ENCODE measurements at regions not wholly inside any gene's neighbourhood (a gene's known extent, or its start where the extent isn't known, plus 50 kb on each side); places are given as distances from the start of the nearest gene placed in this dataset.
"Not testable (repeated sequence)": the region's sequence is repeated elsewhere in the genome, so short reads cannot be mapped to it uniquely, and the experiment has no call there.

DNA sequence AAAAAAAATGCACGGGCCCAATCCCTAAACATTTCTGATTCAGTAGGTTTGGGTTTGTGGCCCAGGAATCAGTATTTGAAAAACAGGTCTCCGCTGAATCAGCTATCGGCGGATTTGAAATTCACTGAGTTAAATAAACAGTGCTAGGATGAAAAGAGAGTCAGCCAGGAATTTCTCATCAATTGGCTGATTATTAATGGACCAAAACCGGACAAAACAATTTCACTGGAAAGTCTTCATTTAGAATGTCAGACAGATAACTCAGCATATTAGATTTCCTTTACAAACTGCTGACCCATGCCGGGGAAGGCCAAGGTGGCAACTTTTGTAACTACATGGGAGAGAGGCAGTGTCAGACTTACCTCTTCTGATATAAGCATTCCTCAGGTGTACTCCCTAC lies 99.4 kb upstream of the LSM6 start:
- no peak for DNase-seq (ENCODE audit: low read depth, low spot score)

DNA sequence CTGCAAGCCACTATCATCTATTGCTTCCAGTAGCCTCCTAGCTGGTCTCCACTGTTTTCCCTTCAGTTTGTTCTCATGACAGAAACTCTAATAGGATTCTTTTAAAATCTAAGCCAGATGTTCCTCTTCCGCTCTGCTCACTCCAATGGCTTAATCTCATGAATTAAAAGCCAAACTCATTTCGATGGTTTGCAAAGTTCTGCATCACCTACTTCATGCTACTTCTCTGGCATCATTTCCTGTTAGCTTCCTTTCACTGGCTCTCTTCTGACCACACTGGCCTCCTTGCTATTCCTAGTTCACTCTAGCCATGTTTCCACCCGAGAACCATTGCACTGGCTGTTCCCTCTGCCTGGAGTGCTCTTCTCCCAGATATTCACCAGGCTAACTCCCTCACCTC lies 102.0 kb upstream of the LSM6 start:
- DNase-seq (ENCODE audit: low read depth, low spot score): no peak

DNA sequence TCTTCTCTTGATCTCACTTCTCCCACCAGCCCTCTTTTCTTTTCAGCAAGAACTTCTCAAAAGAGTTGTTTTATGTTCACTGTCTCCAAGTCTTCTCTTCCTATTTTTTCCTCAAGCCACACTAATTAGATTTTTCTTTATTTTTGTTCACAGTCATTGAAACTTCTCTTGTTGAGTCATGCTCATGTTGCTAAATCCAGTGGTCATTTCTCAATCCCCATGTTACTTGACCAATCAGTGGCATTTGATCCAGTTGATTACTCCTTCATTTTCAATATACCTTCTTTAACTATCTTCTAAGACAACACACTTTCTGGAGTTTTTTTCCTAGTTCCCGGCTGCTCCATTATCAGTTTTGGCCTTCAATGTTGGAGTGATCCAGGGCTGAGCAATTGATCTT lies 103.1 kb upstream of the LSM6 start:
- no peak for DNase-seq (ENCODE audit: low read depth, low spot score)

DNA sequence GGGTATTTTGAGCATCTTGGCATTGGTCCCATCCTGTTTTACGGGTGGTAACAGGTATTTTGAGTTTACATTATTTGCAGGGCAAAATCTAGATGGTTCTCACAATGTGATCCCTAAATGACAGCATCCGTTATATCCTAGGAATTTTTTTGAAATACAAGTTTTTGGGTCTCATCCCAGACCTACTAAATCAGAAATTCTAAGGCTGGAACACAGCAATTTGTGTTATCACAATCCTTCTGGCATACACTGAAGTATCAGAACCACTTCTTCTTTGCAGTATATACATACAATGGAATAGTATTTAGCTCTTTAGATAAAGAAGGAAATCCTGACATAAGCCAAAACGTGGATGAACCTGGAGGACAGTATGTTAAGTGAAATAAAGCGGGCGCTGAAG lies 104.1 kb upstream of the LSM6 start:
- no peak for DNase-seq (ENCODE audit: low read depth, low spot score)

DNA sequence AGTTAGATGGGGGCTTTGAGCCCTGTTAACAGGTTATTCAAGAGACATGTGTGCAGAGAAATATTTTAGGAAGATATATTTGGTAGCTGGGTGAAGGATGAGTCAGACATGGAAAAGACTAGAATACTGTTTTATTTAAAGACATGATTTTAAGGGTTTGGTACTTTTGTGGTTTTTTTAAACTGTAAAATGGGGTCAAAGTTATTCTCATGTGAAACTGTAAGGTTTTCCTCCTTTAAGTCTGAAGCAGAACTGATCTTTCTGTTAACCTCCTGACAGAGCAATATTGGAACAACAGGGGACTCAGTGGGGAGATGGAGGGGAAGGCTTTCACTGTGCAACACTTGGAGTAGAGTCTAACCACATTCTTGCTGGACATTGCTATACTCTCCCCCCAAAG lies 112.4 kb upstream of the LSM6 start:
- no peak for DNase-seq (ENCODE audit: low read depth, low spot score)

DNA sequence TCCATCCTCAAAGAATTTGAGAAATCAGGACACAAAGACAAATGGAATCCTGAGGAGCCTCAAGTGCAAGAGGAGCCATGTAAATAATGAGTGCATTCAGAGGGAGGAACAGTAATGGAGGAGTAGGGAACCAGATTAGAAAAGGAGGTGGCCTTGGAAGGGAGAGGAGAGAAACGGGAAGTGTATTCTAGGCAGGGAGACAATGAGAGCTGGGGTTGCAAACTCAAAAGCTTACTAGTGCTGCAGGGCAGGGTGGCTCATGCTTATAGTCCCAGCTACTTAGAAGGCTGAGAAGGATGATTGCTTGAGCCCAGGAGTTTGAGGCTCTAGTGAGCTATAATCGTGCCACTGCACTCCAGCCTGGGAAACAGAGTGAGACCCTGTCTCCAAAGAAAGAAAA lies 113.2 kb upstream of the LSM6 start:
- no peak for DNase-seq (ENCODE audit: low read depth, low spot score)

DNA sequence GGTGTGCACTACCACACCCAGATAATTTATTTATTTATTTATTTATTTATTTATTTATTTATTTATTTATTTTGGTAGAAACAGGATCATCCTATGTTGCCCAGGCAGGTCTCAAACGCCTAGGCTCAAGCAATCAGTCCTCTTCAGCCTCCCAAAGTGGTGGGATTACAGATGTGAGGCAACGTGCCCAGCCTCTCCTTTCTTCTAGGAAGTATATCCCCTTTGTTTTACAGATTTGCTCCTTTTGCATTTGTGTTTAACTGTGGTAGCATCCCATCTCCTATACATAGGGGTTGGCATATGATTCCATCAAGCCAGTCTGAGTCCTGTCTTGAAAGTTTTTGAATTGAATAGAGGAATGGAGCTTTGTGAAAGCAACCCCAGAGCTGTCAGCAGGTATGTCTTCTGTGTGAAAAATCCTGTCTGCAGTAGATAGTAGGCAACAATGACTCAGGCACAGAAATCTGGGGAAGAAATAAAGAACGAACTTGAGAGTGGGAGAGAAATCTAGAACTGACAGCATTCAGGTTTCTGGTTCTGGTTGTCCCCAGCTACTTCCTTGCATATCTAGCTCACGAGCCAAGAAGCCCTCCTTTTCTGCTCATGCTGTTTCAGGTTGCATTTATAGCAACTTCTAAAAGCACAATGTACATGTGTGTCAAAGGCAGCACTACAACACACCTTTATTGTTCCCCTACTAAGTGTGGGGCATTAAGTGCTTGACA lies 113.7 kb upstream of the LSM6 start:
- DNase-seq (ENCODE audit: low read depth, low spot score): no peak

DNA sequence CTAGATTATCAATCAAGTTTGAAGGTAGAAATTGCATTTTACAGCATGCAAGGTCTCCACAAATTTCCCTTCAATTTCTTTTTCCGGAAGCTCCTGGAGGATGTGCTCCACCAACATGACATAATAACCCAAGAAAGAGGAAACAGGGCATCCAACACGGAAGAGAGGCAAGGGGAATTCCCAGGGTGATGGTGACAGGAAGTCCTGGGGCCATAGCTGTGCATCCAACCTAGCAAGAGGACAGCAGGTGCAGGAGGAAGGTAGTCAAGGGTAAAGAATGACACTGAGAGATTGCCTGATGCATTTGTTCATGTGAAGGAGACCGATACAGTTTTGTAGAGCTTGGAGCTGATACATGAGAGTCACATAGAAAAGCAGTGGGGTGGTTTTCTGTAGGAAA lies 115.7 kb upstream of the LSM6 start:
- DNase-seq (ENCODE audit: low read depth, low spot score): no peak

DNA sequence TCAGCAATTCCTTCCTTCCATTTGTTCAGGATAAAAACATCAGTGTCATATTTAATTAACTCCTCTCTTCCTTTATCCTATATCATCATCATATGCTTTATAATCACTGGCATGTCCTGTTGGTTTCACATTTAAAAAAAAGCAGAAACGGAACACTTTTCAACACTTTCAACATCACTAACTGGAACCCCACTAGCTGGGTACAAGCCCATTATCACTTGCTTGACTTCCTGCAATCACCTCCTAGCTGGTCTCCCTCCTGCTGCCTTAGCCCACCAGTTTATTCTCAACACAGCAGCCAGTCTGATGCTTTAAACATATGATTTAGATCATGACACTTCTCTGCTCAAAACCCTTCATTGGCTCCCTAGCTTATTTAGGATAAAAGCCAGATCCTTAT lies 116.4 kb upstream of the LSM6 start:
- no peak for DNase-seq (ENCODE audit: low read depth, low spot score)

DNA sequence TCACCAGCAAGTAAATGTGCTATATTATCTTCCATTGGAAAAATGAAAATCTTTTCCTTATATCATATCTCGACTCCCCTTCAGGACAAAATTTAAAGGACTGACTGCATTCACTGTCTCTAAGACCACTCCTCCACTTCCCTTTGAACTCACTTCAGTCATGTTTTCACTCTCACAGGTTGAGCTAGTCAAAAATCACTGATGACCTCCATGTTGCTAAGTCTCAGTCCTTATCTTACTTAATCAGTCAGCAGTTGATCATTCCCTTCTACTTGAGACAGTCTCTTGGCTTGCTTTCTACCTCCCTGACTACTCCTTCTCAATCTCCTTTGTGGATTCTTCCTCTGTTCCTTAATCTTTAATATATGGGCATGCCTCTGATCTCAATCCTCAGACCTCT lies 117.0 kb upstream of the LSM6 start:
- DNase-seq (ENCODE audit: low read depth, low spot score): no peak

DNA sequence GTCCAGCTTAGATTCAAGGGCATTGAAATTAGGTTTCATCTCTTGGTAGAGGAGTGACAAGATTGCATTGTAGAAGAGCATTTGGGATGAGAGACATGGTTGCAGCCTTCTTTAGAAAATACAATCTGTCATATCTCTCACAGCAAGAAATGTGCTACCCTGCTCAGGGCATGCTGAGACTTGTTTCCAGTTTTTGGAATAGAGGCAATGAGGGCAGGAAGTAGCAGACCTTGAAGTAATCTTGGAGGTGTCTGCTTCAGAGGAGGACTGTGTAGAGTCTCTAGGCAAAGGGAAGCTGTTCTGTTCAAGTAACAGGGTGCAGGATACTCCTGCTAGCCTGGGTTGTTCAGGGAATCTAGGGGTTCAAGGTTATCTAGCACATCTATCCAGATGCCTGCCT lies 116.1 kb upstream of the ZNF827 start:
- no peak for DNase-seq (ENCODE audit: low read depth, low spot score)

DNA sequence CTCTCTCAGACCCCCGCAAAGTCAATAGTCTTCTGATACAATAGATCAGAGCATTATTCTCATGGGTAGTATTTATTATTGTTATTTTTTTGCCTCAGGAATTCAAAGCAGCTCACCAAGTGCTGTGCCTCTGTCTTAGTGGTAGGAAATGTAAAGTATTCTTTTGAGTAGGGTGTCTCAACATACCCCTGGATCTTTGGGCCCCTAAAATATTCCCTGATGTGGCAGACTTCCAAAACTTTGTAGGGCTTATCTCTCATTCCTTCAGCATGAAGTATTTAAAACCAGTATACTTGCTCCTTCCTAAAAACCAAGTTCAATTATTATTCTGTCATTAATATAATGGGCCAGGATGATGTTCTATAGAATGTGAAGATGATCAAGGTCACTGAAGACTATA lies 115.3 kb upstream of the ZNF827 start:
- peak; percentile 45 for DNase-seq (ENCODE audit: low read depth, low spot score)

DNA sequence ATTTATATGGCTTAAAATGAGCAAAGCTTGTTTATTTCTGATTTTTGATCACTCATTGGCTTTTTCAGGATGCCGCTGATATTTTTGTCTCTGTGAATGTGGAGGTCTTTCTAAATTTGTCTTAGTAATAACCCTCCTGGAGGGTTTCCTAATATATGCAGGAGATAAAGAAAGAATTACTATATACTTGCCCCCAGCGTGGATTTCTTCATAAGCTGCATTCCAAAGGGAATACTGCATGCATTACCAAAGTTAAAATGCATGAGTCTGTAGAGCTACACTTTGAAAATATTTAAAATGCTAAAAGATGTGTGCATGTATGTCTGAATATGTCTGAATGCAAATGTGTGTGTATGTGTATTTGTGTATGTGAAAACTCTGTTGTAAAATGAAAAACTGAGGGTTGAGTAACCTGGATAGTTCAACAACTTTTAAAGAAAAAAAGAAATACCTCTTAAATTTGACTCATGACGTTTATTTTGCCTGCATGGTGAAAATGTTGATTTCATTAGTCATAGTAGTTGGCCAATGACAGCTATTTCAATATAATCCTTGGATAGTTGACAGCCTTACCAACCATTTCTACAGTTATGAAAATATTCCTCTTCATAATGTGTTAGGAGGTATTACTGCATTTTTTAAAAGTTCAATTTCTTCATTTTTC lies 113.2 kb upstream of the ZNF827 start:
- peak; percentile 71 for DNase-seq (ENCODE audit: low read depth, low spot score)

DNA sequence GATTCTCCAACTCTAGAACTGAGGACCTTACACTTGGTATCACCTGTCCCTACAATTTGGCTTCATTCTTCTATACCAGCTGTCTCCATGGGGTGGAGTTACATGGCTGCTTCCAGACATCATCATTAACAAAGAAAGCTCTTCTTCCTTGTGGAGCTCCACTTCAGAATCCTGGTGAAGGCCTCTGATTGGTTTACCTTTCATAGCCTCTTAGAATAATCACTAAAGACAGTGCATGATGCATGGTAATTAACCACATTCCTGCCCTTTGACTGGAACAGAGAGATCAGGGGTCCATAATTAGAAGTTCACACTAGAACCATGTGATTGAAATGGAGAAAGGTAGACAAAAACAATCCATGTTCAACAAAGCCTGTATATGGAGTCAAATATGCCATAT lies 112.6 kb upstream of the ZNF827 start:
- DNase-seq (ENCODE audit: low read depth, low spot score): peak; percentile 18

DNA sequence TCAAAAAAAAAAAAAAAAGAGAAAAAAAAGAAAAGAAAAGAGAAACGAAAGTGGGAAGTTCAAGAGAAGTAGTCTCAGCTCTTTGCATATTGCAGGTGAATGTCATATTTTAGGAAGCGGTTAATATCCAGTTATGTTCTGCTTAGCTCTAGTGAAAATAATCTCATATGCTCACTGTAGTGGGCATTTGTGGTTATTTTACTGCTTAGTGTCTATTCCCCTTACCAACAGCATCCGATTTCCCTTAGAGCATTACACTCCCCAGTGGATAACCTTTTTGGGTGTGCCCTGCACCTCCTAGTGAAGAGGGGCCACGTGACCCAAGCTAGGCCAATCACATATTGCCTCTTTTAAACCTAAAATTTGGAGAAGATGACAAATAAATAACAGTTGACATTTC lies 111.2 kb upstream of the ZNF827 start:
- no peak for DNase-seq (ENCODE audit: low read depth, low spot score)

DNA sequence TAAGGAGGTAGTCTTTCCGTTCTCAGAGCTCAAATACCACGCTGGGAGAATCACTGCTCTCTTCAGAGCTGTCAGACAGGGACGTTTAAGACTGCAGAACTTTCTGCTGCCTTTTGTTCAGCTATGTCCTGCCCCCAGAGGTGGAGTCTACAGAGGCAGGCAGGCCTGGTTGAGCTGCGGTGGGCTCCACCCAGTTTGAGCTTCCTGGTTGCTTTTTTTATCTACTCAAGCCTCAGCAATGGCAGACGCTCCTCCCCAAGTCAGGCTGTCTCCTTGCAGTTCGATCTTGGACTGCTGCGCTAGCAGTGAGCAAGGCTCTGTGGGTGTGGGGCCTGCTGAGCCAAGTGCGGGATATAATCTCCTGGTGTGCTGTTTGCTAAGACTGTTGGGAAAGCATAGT lies 109.1 kb upstream of the ZNF827 start:
- DNase-seq (ENCODE audit: low read depth, low spot score): not testable (repeated sequence)

DNA sequence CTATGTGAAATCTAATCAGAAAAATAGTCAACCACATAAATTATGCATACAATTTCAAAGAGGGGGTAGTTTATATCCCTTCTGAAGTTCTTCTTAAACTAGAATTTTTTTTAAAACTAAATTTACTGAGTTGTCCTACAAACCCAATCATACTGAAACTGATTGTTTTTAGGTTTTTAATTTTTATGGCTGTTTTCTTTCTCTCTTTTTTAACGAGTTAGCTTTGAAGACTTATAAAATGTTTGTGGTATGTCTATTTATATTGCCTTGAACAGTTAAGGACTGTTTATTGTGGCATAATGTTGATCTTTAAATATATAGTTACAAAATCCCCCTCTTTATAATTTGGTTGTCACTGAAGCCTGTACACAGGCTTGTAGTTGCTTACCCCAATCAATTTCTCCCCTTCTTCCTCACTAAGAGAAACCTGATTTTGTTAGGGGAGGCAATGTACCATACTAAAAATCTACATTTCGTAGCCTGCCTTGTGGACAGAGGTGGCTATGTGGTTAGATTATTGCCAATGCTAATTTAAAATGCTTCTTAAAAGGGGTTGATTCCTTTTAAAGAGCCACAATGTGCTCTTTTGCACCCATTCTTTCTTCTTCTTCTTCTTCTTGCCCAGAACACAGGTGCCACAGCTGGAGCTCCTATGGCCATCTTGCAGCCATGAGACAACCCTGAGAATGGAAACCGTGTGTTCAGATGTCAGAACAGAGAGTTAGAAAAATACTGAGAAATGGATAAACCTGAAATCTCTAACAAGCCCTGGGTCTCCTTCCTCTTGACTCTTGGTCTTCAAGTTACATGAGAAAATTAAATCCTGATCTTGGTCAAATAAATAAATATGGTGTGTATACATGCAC lies 102.7 kb upstream of the ZNF827 start:
- no peak for DNase-seq (ENCODE audit: low read depth, low spot score)

DNA sequence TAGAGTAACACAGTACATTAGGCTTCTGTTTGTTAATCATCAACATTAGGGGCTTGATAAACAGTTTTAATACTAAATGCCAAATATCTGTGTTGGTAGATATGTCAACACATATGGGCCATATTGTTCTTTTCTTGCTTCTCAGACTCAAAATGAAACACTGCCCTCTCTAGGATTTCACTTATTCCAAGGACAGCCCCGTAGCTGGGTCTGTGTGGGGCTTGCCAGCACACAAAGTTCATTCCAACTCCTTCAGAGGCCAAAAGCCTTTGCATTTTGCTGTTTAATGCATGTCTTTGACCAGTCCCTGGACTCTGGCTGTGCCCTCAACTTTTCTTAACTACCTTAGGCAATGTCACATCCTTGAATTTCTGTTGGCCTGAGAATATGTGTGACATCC lies 102.0 kb upstream of the ZNF827 start:
- DNase-seq (ENCODE audit: low read depth, low spot score): no peak

DNA sequence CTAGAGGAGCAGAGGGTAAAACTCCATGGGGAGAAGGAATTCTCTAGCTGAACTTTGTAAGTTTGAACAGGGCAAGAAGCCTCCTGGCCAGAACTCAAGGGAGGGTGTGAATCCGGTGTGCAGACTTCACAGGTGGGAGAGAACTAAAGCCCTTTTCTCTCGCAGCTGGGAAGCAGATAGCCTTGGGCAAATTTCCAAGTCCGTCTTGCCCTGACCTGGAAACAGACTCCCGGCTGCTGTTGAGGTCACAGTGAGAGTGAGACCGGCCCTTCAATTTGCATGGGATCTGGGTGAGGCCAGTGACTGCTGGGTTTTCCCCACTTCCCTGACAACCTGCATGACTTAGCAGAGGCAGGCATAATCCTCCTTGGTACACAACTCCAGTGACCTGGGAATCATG lies 94.5 kb upstream of the ZNF827 start:
- DNase-seq (ENCODE audit: low read depth, low spot score): no peak

DNA sequence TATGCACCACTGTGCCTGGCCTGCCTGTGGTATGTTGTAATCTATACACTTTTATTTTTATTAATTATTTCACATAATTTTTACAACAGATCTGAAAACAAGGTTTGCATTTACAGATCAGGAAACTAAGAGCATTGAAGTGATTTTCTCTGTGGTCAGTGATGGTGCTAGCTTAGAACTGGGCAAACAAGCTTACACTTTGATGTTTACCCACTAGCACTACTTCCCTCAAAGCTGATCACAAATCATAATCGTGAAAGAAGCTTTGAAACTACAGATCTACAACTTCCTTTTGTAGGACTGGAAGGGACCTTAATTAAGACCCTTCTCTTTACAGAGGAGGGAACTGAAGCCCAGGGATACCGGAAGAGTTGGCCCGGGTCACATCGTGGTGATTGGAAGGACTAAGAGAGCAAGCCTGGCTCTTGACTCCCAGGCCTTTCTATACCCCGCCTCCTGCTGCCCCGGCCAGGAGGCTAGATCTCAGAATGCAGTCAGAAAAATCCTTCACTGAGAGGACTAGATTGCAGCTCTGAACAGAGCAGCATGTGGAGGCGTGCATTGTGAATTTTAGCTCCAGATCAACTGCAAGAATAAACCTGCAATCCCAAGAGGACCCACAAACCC lies 93.7 kb upstream of the ZNF827 start:
- DNase-seq (ENCODE audit: low read depth, low spot score): no peak

DNA sequence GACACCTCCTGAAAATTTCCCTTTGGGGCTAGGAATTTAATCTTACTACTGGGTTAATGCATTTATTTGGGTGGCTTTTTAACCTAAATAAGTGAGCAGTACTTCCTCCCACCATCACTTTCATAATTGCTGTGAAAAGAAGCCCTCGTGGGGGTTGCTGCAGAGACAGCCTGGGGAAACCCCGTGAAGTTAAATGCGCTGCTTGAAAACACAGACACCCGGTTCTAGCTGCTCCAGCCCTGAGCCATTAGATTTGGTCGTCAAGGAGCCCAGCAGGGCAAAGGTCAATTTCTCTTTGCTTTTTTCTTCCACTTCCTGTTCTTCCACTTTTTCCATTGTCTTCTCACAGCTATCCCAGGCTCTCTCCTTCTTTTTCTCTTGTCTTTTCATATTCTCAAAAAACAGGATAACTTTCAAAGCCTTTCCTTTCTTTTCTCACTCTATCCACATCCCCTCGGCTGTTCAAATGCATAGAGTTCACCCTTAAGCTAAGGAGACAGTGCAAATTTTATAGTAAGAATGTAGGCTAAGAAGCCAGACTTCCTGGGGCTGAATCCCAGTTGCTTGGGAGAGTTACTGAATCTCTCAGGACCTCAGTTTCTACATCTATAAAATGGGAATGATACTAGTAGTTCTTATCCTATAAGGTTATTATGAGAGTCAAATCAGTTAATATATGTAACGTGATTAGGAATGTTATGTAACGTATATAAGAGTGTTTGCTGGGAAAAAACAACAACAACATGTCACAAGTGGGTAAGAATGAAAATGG lies 91.5 kb upstream of the ZNF827 start:
- DNase-seq (ENCODE audit: low read depth, low spot score): no peak

DNA sequence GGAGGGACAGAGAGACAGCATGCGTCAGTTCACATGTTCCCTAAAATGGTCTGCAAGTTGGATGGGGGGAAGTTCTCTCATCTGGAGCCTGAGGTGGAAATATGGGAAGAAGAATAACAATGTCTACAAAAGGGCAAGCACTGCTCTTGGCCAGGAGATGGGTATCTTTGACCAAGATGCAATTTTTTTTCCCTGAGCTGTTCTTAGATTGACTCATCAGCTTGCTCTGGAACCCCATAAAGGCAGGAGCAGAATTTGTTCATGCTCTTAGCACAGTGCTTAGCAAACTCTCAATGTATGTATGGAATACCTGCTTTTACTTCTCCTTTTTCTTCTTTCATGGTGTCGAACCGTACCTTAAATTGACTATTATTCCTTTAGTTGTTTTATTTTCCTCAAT lies 90.5 kb upstream of the ZNF827 start:
- DNase-seq (ENCODE audit: low read depth, low spot score): no peak
